OCI-LY7 (cell line): ENCODE measurements at regions not wholly inside any gene's neighbourhood (a gene's known extent, or its start where the extent isn't known, plus 50 kb on each side); places are given as distances from the start of the nearest gene placed in this dataset.

Source experiments
- CTCF ChIP-seq: fragments of 200-600 bp; sonication (generic); conservative IDR thresholded peaks from 2 replicates; pipeline ENCODE4 v1.5.1; 2014; ENCODE audit warnings: mild to moderate bottlenecking, antibody characterized with exemption, low read length, moderate library complexity, mixed read lengths
- EZH2phosphoT487 ChIP-seq: fragments of 200-600 bp; sonication (generic); IDR thresholded peaks from 2 replicates; pipeline ENCODE4 v1.6.1; 2018; ENCODE audit warnings: low read depth, borderline replicate concordance, mild to moderate bottlenecking, mixed run types, antibody characterized with exemption, low read length, moderate library complexity, mixed read lengths

GRCh38 chr13:70896136-70896535 is 787.9 kb upstream of the KLHL1 start:
- TF ChIP-seq EZH2phosphoT487 (no peak), CTCF (no peak)
